HG03575 (cell line): ENCODE measurements at regions not wholly inside any gene's neighbourhood (a gene's known extent, or its start where the extent isn't known, plus 50 kb on each side); places are given as distances from the start of the nearest gene placed in this dataset.

ENCODE experiments used
- ATAC-seq: cut with Tn5 transposase; IDR thresholded peaks from one replicate; pipeline ENCODE4 v1.9.1; 2021; ENCODE audit not compliant: unreplicated experiment, insufficient number of reproducible peaks, low FRiP score; ENCODE audit errors: extremely low read depth

DNA sequence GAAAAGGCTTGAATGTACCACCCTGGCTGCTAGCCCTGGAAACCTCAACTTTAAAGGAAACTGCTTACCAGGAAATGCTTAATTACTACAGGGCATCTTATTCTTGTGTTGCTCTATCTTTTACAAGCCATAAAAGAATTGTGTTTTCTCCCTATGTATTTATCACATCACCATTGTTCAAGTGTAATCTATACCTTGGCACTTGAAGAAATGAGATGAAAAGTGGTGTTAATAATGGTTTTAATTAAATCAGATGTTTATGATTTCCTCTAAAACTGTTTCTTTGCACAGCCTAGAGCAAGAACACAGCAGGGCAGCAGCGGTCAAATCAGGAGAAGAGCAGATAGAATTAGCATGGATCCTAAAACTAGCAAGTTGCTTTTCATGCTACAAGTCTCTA, 131.8 kb upstream of the RGMB start:
- ATAC-seq: no peak

DNA sequence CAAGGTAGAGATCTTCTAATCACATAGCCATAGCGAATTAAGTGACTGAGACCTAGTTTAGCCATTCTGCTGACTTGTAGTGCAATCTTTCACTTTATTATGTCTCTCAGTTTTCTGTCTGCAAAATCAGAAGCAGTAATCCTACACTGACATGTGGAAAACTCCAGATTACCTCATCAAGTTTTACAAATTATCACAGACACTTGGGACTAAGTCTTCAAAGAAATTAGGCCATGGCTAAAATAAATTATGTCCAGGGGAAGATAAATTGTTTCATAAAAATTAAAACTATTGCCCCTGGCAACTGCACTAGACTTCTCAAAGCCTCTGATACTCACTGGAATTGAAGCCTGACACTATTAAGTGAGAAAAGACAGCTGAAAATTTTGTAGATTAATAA, 129.9 kb upstream of the RGMB start:
- no peak for ATAC-seq

GRCh38 chr5:98651715-98652114, 121.7 kb upstream of the RGMB start:
- no peak for ATAC-seq

DNA sequence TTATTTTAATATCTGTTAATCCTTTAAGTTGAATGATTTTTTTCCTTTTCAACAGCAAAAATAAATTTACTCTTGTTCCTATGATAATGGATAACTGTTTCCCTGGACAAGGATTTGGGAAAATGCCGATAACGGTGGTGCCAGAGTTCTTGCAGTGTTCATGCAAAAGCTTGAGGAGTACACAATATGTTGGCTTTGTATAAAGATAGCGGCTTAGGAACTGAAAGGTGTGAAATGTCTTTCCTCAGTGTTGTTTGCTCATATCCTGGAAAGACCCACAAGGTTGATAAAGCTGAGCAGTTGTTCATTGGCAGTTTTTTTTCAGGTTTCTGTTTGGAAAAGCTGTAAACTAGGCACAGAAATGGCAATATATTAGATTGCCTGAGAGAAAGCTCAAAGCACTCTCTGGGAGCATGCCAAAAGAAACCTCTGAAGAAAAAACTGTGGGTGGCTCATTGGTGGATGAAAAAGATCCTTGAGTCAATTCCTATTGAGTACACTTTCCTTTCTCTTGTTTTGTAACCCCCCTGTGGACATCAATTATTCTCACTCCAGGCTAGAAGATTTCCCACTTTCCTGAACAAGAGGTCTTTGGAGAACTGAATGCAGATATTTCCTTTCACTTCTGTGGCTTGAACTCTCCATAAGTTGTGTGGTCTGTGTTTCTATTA, 117.2 kb upstream of the RGMB start:
- ATAC-seq: no peak

DNA sequence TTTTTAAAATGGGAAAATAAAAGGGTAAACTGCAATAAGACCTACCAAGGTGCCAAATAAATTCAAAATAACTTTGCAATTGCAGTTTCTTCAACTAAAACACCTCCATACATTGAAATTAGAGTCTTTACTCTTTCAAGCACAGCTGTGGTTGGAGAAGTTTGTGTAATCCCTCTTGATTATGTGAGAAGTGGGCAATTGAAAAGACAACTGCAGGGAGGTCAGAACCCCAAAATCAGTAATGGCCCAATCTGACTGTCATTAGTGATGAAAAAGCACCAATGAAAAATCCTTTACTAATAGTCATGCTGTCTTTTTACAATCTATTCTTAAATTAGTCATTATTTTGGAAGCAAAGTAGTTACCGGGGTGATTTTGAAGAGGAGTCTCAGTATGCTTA, 116.7 kb upstream of the RGMB start:
- no peak for ATAC-seq

DNA sequence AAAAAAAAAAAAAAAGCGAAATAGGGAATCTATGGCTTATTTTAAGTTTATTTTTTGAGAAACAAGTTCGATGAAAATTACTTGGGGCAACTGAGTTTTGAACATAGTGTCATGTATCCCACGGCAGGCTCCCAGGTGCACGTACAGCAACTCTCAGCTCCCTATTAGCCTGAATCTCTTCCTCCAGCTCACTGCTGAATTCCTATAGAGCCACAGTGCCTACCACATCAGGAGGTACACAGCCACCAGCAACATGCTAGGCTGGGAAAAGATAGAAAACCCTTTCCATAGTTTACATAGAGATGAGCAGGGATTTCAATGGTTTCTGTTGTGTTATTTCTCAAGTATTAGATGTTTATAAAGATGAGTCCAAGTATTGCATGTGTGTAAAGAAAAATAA, 115.9 kb upstream of the RGMB start:
- no peak for ATAC-seq

- ATAC-seq: no peak
Measured at GRCh38 chr5:98663521-98663920, 109.9 kb upstream of the RGMB start.

- ATAC-seq: no peak
Measured at GRCh38 chr5:98664736-98665135, 108.7 kb upstream of the RGMB start.

DNA sequence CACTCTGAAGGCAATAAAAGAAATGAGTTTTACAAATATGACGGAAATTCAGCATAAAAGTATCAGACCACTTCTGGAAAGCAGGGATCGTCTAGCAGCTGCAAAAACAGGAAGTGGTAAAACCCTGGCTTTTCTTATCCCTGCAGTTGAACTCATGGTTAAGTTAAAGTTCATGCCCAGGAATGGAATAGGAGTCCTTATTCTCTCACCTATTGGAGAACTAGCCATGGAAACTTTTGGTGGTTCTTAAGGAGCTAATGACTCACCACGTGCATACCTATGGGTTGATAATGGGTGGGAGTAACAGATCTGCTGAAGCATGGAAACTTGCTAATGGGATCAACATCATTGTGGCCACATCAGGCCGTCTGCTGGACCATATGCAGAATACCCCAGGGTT, 93.5 kb upstream of the RGMB start:
- ATAC-seq: no peak

DNA sequence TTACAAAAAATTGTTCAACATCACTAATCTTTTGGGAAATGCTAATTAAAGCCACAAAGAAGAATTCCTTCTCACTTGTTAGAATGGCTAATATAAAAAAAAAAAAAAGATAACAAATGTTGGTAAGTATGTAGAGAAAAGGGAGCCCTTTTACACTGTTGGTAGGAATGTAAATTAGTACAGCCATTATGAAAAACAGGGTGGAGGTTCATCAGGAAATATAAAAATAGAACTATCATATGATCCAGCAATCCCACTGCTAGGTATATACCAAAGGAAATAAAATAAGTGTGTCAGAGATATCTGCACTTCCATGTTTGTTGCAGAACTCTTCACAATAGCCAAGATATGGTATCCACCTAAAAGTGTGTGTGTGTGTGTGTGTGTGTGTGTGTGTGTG, 83.5 kb upstream of the RGMB start:
- no peak for ATAC-seq

DNA sequence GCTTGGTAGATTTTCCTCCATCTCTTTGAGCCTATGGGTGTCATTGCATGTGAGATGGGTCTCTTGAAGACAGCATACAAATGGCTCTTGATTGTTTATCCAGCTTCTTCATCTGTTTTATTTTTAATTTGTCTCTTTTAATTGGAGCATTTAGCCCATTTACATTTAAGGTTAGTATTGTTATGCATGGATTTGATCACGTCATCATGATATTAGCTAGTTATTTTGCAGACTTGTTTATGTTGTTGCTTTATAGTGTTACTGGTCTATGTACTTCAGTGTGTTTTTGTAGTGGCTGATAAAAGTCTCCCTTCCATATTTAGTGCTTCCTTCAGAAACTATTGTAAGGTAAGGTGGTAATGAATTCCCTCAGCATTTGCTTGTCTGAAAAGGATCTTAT, 78.6 kb upstream of the RGMB start:
- ATAC-seq: no peak

DNA sequence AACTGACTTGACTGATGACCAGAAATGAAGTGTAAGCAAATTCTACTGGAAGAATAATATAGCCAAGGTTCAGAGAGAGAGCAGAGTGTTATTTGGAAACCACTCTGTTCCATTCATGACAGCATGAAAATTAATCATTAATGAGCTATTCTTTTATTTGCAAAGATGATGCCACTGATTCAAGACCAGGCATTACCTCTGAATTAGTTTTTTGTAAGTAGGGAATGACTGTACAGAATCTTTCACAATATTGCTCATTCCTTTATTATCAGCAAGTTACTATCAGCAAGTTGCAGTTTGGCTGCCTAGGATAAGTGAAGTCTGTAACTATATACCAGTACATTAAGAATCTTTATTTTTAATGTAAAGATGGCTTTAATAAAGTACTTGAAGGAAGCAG, 75.1 kb upstream of the RGMB start:
- ATAC-seq: no peak

GRCh38 chr5:98700730-98701129, 72.7 kb upstream of the RGMB start:
- no peak for ATAC-seq

DNA sequence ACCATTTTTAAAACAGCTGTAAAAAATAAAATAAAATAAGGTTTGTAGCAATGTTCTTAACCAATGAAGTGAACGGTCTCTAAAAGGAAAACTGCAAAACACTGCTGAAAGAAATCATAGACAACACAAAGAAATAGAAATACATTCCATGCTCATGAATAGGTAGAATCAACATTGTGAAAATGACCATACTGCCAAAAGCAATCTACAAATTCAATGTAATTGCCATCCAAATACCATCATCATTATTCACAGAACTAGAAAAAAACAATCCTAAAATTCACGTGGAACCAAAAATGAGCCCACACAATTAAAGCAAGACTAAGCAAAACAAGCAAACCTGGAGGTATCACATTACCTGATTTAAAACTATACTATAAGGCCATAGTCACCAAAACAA, 67.6 kb upstream of the RGMB start:
- ATAC-seq: no peak

- ATAC-seq: no peak
Measured at GRCh38 chr5:98709681-98710080, 63.8 kb upstream of the RGMB start.

GRCh38 chr5:98713027-98713426, 60.4 kb upstream of the RGMB start:
- no peak for ATAC-seq

DNA sequence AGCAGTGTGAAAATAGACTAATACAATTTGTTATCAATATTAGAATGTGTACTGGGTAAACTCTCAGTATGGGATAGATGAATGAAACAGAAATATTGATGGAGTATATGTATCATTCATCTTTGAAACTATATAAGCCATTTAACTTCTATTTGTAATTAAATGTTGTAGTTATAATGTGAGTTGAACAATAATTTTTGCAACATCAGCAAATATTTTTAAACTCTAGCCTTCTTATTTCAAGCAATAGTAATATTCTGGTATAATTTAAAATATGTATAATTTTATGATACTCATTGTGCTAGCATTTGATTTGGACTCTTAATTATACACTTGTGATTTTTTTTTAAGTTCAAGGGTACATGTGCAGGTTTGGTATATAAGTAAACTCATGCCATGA, 59.6 kb upstream of the RGMB start:
- no peak for ATAC-seq

- ATAC-seq: no peak
Measured at GRCh38 chr5:98714710-98715288, 58.7 kb upstream of the RGMB start.

- no peak for ATAC-seq
Measured at GRCh38 chr5:98721231-98721928, 52.1 kb upstream of the RGMB start.

GRCh38 chr5:98722188-98722587, 51.3 kb upstream of the RGMB start:
- no peak for ATAC-seq

GRCh38 chr5:98723061-98723460, 50.4 kb upstream of the RGMB start:
- ATAC-seq: no peak
